HFFc6 (cell line): ENCODE measurements at regions not wholly inside any gene's neighbourhood (a gene's known extent, or its start where the extent isn't known, plus 50 kb on each side); places are given as distances from the start of the nearest gene placed in this dataset.

Source experiments
- DNase-seq: peaks from one replicate; pipeline ENCODE4 v3.0.0-alpha.2; 2018
- H3K27ac Mint-ChIP-seq: 2 replicates; pipeline ENCODE4 v1.8.0; 2020; ENCODE audit warnings: mild to moderate bottlenecking, mixed read lengths
- H3K27me3 Mint-ChIP-seq: 2 replicates; pipeline ENCODE4 v1.8.0; 2021; ENCODE audit warnings: mild to moderate bottlenecking, moderate library complexity, mixed read lengths; ENCODE audit not compliant: insufficient read depth
- H3K36me3 Mint-ChIP-seq: 2 replicates; pipeline ENCODE4 v1.8.0; 2021; ENCODE audit warnings: low read depth, mixed read lengths
- H3K4me1 Mint-ChIP-seq: 2 replicates; pipeline ENCODE4 v1.8.0; 2020; ENCODE audit warnings: low read depth, mixed read lengths
- H3K4me3 Mint-ChIP-seq: 2 replicates; pipeline ENCODE4 v1.8.0; 2020; ENCODE audit warnings: mild to moderate bottlenecking, moderate library complexity, mixed read lengths
- H3K9me3 Mint-ChIP-seq: 2 replicates; pipeline ENCODE4 v1.8.0; 2020; ENCODE audit warnings: mild to moderate bottlenecking, mixed read lengths
- TF ChIP-seq, protein P1 (sequence below): fragments of 200-600 bp; sonication (generic); IDR thresholded peaks from 2 replicates; pipeline ENCODE4 v1.5.0; 2021; ENCODE audit warnings: antibody characterized with exemption, mild to moderate bottlenecking

- no peak overlapping the region for H3K4me3 Mint-ChIP-seq
These were observed 281.2 kb upstream of the NR2F2 start for GRCh38 chr15:96049323-96049722.

DNA sequence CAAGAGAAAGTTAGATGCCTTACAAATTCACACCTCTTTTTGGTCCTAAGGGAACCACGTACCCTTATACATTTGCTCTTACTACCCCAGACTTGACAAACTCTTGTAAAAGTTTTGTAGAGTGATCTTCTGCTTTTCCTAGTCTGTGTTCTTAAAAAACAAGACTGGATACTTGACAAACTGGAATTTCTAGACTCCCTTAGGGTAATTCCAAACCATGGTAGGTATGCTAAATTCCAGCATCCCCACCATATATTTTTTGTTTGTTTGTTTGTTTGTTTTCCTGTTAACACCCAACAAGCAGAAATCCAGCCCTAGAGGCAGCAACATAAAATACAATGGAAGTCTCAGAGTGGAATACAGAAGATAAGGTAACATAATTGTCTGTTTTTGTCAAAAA lies 280.7 kb upstream of the NR2F2 start:
- Mint-ChIP-seq H3K27me3 (no peaks in the 10 kb centered on the region; the same call in 1 of the 2 replicates), H3K9me3 (no peaks in the 10 kb centered on the region), H3K36me3 (no peaks in the 10 kb centered on the region), H3K27ac (no peak overlapping the region), H3K4me1 (peaks cover 24% of the 10 kb centered on the region), H3K4me3 (no peak overlapping the region)
- TF ChIP-seq, protein P1, sequence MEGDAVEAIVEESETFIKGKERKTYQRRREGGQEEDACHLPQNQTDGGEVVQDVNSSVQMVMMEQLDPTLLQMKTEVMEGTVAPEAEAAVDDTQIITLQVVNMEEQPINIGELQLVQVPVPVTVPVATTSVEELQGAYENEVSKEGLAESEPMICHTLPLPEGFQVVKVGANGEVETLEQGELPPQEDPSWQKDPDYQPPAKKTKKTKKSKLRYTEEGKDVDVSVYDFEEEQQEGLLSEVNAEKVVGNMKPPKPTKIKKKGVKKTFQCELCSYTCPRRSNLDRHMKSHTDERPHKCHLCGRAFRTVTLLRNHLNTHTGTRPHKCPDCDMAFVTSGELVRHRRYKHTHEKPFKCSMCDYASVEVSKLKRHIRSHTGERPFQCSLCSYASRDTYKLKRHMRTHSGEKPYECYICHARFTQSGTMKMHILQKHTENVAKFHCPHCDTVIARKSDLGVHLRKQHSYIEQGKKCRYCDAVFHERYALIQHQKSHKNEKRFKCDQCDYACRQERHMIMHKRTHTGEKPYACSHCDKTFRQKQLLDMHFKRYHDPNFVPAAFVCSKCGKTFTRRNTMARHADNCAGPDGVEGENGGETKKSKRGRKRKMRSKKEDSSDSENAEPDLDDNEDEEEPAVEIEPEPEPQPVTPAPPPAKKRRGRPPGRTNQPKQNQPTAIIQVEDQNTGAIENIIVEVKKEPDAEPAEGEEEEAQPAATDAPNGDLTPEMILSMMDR: no peak
- DNase-seq: no peak

More at GRCh38 chr15:96049323-96049722, 281.2 kb upstream of the NR2F2 start:
- H3K9me3 Mint-ChIP-seq: no peaks in the 10 kb centered on the region
- DNase-seq: no peak
- H3K27me3 Mint-ChIP-seq: no peaks in the 10 kb centered on the region; the same call in 1 of the 2 replicates
- TF ChIP-seq, protein P1: no peak
- H3K4me1 Mint-ChIP-seq: peaks cover 24% of the 10 kb centered on the region
- no peaks in the 10 kb centered on the region for H3K36me3 Mint-ChIP-seq
- H3K27ac Mint-ChIP-seq: no peak overlapping the region

GRCh38 chr15:96051598-96051997 lies 278.9 kb upstream of the NR2F2 start:
- Mint-ChIP-seq H3K4me3 (no peak overlapping the region), H3K27me3 (no peaks in the 10 kb centered on the region; the same call in 1 of the 2 replicates), H3K9me3 (no peaks in the 10 kb centered on the region), H3K4me1 (peaks cover 18% of the 10 kb centered on the region), H3K27ac (no peak overlapping the region), H3K36me3 (no peaks in the 10 kb centered on the region)
- TF ChIP-seq, protein P1: no peak
- no peak for DNase-seq

GRCh38 chr15:96052154-96052553 lies 278.3 kb upstream of the NR2F2 start:
- Mint-ChIP-seq H3K4me1 (peaks cover 12% of the 10 kb centered on the region), H3K4me3 (no peak overlapping the region), H3K36me3 (no peaks in the 10 kb centered on the region), H3K9me3 (no peaks in the 10 kb centered on the region), H3K27me3 (no peaks in the 10 kb centered on the region; the same call in 1 of the 2 replicates), H3K27ac (no peak overlapping the region)
- DNase-seq: no peak
- TF ChIP-seq, protein P1: no peak

- H3K27ac Mint-ChIP-seq: no peak overlapping the region
- peaks cover 8% of the 10 kb centered on the region for H3K4me1 Mint-ChIP-seq
- no peaks in the 10 kb centered on the region for H3K36me3 Mint-ChIP-seq
- TF ChIP-seq, protein P1: no peak
- no peak for DNase-seq
- H3K27me3 Mint-ChIP-seq: no peaks in the 10 kb centered on the region; the same call in 1 of the 2 replicates
- H3K4me3 Mint-ChIP-seq: no peak overlapping the region
- no peaks in the 10 kb centered on the region for H3K9me3 Mint-ChIP-seq
These were observed 277.9 kb upstream of the NR2F2 start for GRCh38 chr15:96052572-96053030.
